ENCODE measurements at regions not wholly inside any gene's neighbourhood (a gene's known extent, or its start where the extent isn't known, plus 50 kb on each side); places are given as distances from the start of the nearest gene placed in this dataset.

GRCh38 chr16:63602206-63602927, 1519.5 kb downstream of the CDH11 start:
- no peaks in the 10 kb centered on the region for H3K4me1 ChIP-seq (ENCODE audit: insufficient read depth, low read length)
- H2BK120ac ChIP-seq (ENCODE audit: low read depth, low read length, poor library complexity, severe bottlenecking), result no peak overlapping the region
- 100% methylated on average over 2 of the region's 3 CpGs for WGBS (ENCODE audit: extremely low coverage, insufficient read length, low lambda C conversion rate)

More at GRCh38 chr16:63602206-63602927, 1519.5 kb downstream of the CDH11 start:
- H3K27me3 ChIP-seq (ENCODE audit: insufficient read depth, low read length), result no peaks in the 10 kb centered on the region
- no peaks in the 10 kb centered on the region for H3K79me1 ChIP-seq (ENCODE audit: insufficient read depth, low read depth, low read length, poor library complexity, severe bottlenecking)
- H3K27ac ChIP-seq (ENCODE audit: insufficient read length, low read depth, low read length), result no peak overlapping the region
- Mint-ChIP-seq H3K4me1 (no peaks in the 10 kb centered on the region), H3K4me3 (no peak overlapping the region), H3K27ac (no peak overlapping the region), H3K36me3 (ENCODE audit: insufficient read depth in 1 of 3, low read depth in 3 of 3) (0 out of 7 replicates have a peak, but pooled peaks cover 0 to 4% (median 0%) of the 10 kb centered on the region in 3 experiments), H3K27me3 (ENCODE audit: low read depth) (no peaks in the 10 kb centered on the region), H3K9me3 (no peaks in the 10 kb centered on the region; a peak in 1 of 5 replicates)
- H3K56ac ChIP-seq (ENCODE audit: insufficient read length, low read depth, low read length), result no peak overlapping the region
- no peaks in the 10 kb centered on the region for H3K79me2 ChIP-seq (ENCODE audit: insufficient read depth, low read length)
- no peak overlapping the region for H4K5ac ChIP-seq (ENCODE audit: insufficient read length, low read depth, low read length)
- no peak overlapping the region for H4K8ac ChIP-seq (replicated peaks; ENCODE audit: insufficient read length, low read depth, low read length)
- no peak overlapping the region for H4K91ac ChIP-seq (ENCODE audit: insufficient read length, low read depth, low read length)
- no peak for DNase-seq
- no peak overlapping the region for H3K9ac ChIP-seq (ENCODE audit: extremely low read depth, insufficient read length, low read length)
- H3K23me2 ChIP-seq (ENCODE audit: insufficient read length, low read depth, low read length, poor library complexity, severe bottlenecking), result no peaks in the 10 kb centered on the region
- no peak overlapping the region for H3K14ac ChIP-seq (ENCODE audit: insufficient read depth, low read length)
- H3K4ac ChIP-seq (ENCODE audit: low read depth, low read length), result no peak overlapping the region
- H3K4me2 ChIP-seq (ENCODE audit: insufficient read depth, insufficient read length, low read length), result no peak overlapping the region
- H3T11ph ChIP-seq (ENCODE audit: low read length), result no peak overlapping the region
- no peaks in the 10 kb centered on the region for H4K20me1 ChIP-seq (ENCODE audit: control insufficient read depth, insufficient read depth, insufficient read length)
- H3K23ac ChIP-seq (ENCODE audit: insufficient read length, low read depth, low read length), result no peak overlapping the region
- H2BK15ac ChIP-seq (ENCODE audit: low read depth, low read length), result no peak overlapping the region
- no peak overlapping the region for H2AFZ ChIP-seq (ENCODE audit: low read length)
- H3K9me3 ChIP-seq (ENCODE audit: control insufficient read depth, low read depth, low read length), result no peaks in the 10 kb centered on the region
- no peak for TF ChIP-seq CTCF (conservative IDR thresholded peaks at IDR 0.05)
- no peak overlapping the region for H2AK5ac ChIP-seq (ENCODE audit: insufficient read length, low read length)
- no peak overlapping the region for H2BK12ac ChIP-seq (ENCODE audit: insufficient read length, low read depth, low read length)
- no peak overlapping the region for H2BK5ac ChIP-seq (ENCODE audit: insufficient read length, low read length)
- no peak overlapping the region for H2BK20ac ChIP-seq (ENCODE audit: low read depth, low read length, poor library complexity, severe bottlenecking)
- no peak overlapping the region for H3K18ac ChIP-seq (ENCODE audit: insufficient read length, low read depth, low read length)

Data from H9 (cell line).